ENCODE measurements at regions not wholly inside any gene's neighbourhood (a gene's known extent, or its start where the extent isn't known, plus 50 kb on each side); places are given as distances from the start of the nearest gene placed in this dataset.
A peak's percentile ranks its signal among the peaks of the same experiment; 100 is the strongest.

DNA sequence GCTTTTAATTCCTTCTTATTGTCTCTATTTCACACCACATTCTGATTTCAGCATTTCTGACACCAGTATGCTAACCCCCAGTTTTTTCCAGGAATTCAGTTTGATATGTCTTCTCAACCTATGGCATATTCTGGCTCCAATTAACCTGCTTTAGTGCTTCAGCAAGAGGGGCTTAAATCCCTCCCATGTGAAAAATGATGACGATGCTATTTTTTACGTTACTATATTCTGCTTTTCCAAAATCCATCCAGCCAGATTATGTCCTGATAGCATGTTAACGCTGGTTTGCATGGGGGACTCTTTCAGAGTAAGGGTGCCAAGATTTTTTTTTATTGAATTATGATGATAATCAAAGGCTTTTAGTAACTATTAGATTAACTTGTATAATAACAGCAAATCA lies 163.3 kb upstream of the ADAMTS5 start (continued):
- TF ChIP-seq C11orf30 (IDR thresholded peaks at IDR 0.05; ENCODE audit: low read depth): peak; percentile 45; the same call in 1 of the 2 replicates
- TF ChIP-seq, protein P1, sequence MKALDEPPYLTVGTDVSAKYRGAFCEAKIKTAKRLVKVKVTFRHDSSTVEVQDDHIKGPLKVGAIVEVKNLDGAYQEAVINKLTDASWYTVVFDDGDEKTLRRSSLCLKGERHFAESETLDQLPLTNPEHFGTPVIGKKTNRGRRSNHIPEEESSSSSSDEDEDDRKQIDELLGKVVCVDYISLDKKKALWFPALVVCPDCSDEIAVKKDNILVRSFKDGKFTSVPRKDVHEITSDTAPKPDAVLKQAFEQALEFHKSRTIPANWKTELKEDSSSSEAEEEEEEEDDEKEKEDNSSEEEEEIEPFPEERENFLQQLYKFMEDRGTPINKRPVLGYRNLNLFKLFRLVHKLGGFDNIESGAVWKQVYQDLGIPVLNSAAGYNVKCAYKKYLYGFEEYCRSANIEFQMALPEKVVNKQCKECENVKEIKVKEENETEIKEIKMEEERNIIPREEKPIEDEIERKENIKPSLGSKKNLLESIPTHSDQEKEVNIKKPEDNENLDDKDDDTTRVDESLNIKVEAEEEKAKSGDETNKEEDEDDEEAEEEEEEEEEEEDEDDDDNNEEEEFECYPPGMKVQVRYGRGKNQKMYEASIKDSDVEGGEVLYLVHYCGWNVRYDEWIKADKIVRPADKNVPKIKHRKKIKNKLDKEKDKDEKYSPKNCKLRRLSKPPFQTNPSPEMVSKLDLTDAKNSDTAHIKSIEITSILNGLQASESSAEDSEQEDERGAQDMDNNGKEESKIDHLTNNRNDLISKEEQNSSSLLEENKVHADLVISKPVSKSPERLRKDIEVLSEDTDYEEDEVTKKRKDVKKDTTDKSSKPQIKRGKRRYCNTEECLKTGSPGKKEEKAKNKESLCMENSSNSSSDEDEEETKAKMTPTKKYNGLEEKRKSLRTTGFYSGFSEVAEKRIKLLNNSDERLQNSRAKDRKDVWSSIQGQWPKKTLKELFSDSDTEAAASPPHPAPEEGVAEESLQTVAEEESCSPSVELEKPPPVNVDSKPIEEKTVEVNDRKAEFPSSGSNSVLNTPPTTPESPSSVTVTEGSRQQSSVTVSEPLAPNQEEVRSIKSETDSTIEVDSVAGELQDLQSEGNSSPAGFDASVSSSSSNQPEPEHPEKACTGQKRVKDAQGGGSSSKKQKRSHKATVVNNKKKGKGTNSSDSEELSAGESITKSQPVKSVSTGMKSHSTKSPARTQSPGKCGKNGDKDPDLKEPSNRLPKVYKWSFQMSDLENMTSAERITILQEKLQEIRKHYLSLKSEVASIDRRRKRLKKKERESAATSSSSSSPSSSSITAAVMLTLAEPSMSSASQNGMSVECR (CRISPR knock-in tag; IDR thresholded peaks at IDR 0.05): no peak
- TF ChIP-seq IFI16 (CRISPR knock-in tag; IDR thresholded peaks at IDR 0.05): no peak
- no peak for TF ChIP-seq ZNF764 (CRISPR knock-in tag; IDR thresholded peaks at IDR 0.05; ENCODE audit: low read depth)
- no peak for TF ChIP-seq STAG1 (CRISPR knock-in tag; IDR thresholded peaks at IDR 0.05; ENCODE audit: borderline replicate concordance)
- TF ChIP-seq MAFG (tag; conservative IDR thresholded peaks at IDR 0.05): peak; percentile 73
- no peak for TF ChIP-seq ZNF324 (CRISPR knock-in tag; IDR thresholded peaks at IDR 0.05)
- no peak for TF ChIP-seq TCF7L2 (IDR thresholded peaks at IDR 0.05; ENCODE audit: low read depth, low read length)
- no peak for TF ChIP-seq POLR2AphosphoS5 (IDR thresholded peaks at IDR 0.05; ENCODE audit: control insufficient read depth, insufficient read depth, low read depth, low read length)
- TF ChIP-seq CHD4 (IDR thresholded peaks at IDR 0.05; ENCODE audit: insufficient read depth, insufficient replicate concordance, low read depth, low read length, poor library complexity, severe bottlenecking): no peak
